GM21825 (cell line): ENCODE measurements at regions not wholly inside any gene's neighbourhood (a gene's known extent, or its start where the extent isn't known, plus 50 kb on each side); places are given as distances from the start of the nearest gene placed in this dataset.

Source experiments
- ATAC-seq: cut with Tn5 transposase; IDR thresholded peaks from one replicate; pipeline ENCODE4 v1.9.1; 2021; ENCODE audit warnings: mild to moderate bottlenecking, moderate library complexity; ENCODE audit not compliant: unreplicated experiment

GRCh38 chr10:91694170-91694794 is 61.4 kb upstream of the PPP1R3C start:
- ATAC-seq = no peak

GRCh38 chr10:91691981-91692380 is 59.1 kb upstream of the PPP1R3C start:
- no peak for ATAC-seq

- no peak for ATAC-seq
Observed at GRCh38 chr10:91690996-91691676, 58.3 kb upstream of the PPP1R3C start.

DNA sequence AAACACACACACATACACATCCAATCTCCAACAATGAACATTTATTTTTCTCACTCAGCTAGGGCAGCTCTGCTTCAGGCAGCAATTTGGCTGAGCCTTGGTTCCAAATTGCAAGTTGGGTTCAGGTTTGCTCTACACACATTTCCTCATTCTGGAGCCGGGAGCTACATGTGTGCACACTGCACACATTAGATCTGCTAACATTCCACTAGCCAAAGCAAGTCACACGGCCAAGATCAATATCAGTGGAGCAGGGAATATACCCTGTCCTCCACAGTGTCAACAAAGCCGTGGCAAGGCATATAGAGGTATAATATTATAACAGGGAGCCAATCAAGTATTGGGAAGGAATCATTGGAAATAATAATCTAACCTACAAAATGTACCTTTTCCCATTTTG is 57.5 kb upstream of the PPP1R3C start:
- ATAC-seq = no peak

DNA sequence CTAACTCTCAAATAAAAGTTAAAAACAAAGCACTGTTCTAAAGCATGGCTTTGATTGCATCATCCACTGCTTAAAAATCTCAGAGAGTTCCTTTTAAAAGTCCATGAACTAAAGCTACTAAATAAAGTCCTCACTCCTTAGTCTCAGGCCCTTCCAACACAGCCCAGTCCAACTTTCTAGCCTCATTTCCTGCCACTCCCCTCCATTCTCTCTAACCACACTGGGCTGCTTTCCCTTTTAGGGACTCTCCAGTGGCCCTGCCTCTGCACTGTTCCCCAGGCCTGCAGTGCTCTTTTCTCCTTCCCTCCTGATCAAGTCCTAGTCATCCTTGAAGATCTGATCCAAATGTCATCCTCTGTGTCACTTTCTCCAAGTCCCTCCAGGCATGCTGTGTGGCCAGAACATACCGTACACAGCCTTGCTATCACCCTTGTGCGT is 56.9 kb upstream of the PPP1R3C start:
- ATAC-seq = no peak

DNA sequence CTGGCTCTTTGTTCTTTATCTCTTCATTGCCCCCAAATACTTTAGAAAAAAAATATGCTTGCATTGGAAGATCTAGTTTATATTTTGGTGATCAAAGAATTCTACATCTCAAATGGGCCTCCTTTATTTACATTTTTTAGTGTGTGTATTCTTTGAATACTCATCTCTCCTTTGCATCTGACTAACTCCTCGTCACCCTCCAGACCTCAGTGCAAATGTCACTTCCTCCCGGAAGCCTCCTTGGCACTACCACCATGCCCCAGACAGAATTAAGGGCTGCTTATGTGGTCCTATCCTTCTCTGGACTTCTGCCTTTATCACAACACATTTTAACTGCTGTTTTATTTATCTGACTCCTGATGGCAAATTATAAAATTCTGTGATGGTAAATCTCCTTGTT is 52.0 kb upstream of the PPP1R3C start:
- ATAC-seq = no peak

- ATAC-seq = no peak
Observed at GRCh38 chr10:91683975-91684374, 51.1 kb upstream of the PPP1R3C start.

DNA sequence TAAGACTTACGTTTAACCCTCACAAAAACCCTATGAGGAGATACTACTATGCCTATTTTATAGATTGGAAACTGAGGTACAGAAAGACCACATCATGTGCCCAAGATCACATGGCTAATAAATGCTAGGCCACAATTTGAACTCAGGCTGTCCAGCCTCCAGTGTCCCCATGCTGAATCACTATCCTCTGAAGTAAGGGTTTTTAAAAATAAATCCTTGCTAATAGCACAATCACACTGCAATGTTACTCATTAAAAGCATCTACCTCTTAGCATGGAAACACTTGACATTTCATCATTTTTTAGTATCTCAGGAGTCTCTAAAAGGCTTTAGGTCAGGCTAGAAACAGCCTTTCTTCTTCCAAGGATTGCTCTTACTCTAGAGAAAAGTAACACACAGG is 50.0 kb upstream of the PPP1R3C start:
- ATAC-seq = no peak
